ENCODE measurements at regions not wholly inside any gene's neighbourhood (a gene's known extent, or its start where the extent isn't known, plus 50 kb on each side); places are given as distances from the start of the nearest gene placed in this dataset.

DNA sequence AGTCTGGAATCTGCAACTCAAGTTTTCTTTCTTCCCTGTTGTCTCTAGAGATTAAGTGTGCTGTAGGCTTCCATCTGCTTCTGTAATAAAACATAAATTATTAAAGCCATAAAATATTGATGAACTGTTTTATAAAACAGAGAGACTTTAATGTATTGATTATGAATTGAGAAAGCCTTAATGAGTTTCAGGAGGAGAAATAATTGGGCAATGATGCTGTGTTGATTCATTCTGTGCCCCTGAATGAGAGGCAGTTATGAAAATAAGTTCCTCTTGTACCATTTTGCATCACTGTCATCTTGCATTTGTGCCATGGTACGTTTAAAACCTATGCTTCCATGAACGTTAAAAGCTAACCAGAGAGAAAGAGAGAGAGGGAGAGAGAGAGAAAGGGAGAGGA is 194.1 kb upstream of the LARGE1 start:
- Histone ChIP-seq H3K79me2 (no peaks in the 10 kb centered on the region), H3K4me1 (no peaks in the 10 kb centered on the region), H3K4me2 (ENCODE audit: low read length) (no peak overlapping the region), H3K4me3 (ENCODE audit: low read depth, low read length) (no peak overlapping the region), H3K36me3 (ENCODE audit: control insufficient read depth, insufficient read depth, low read length) (no peaks in the 10 kb centered on the region), H2AFZ (no peak overlapping the region), H3K27me3 (ENCODE audit: control insufficient read depth, insufficient read depth, low read length) (no peaks in the 10 kb centered on the region), H3K9me3 (ENCODE audit: control insufficient read depth, low read length) (no peaks in the 10 kb centered on the region), H3K27ac (no peak overlapping the region), H3K9ac (no peak overlapping the region)
- TF ChIP-seq, protein P1, sequence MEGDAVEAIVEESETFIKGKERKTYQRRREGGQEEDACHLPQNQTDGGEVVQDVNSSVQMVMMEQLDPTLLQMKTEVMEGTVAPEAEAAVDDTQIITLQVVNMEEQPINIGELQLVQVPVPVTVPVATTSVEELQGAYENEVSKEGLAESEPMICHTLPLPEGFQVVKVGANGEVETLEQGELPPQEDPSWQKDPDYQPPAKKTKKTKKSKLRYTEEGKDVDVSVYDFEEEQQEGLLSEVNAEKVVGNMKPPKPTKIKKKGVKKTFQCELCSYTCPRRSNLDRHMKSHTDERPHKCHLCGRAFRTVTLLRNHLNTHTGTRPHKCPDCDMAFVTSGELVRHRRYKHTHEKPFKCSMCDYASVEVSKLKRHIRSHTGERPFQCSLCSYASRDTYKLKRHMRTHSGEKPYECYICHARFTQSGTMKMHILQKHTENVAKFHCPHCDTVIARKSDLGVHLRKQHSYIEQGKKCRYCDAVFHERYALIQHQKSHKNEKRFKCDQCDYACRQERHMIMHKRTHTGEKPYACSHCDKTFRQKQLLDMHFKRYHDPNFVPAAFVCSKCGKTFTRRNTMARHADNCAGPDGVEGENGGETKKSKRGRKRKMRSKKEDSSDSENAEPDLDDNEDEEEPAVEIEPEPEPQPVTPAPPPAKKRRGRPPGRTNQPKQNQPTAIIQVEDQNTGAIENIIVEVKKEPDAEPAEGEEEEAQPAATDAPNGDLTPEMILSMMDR (IDR thresholded peaks at IDR 0.05), result no peak

DNA sequence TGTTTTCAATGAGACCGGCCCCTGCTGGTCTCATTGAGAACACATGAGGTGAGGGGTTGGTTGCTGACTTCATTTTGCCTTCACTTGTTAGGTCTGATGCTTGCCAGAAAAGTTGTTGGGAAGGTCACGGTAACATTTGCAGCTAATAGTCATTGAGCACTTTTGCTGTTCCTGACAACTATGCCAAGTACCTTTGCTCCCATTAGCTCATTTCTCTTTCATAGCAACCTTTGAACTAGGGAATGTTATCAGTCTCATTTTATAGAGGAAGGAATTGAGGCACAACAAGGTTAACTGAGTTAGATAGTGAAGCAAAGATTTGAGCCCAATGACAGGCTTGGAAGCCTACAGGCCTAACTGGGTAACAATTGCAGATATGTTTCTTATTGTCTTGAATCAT is 195.4 kb upstream of the LARGE1 start:
- H3K4me2 ChIP-seq (ENCODE audit: low read length), result no peak overlapping the region
- H3K27me3 ChIP-seq (ENCODE audit: control insufficient read depth, insufficient read depth, low read length), result no peaks in the 10 kb centered on the region
- H3K4me1 ChIP-seq, result no peaks in the 10 kb centered on the region
- no peak overlapping the region for H3K4me3 ChIP-seq (ENCODE audit: low read depth, low read length)
- no peak overlapping the region for H3K9ac ChIP-seq
- H3K36me3 ChIP-seq (ENCODE audit: control insufficient read depth, insufficient read depth, low read length), result no peaks in the 10 kb centered on the region
- H3K27ac ChIP-seq, result no peak overlapping the region
- H3K9me3 ChIP-seq (ENCODE audit: control insufficient read depth, low read length), result no peaks in the 10 kb centered on the region
- TF ChIP-seq, protein P1 (IDR thresholded peaks at IDR 0.05), result no peak
- H3K79me2 ChIP-seq, result no peaks in the 10 kb centered on the region
- H2AFZ ChIP-seq, result no peak overlapping the region

DNA sequence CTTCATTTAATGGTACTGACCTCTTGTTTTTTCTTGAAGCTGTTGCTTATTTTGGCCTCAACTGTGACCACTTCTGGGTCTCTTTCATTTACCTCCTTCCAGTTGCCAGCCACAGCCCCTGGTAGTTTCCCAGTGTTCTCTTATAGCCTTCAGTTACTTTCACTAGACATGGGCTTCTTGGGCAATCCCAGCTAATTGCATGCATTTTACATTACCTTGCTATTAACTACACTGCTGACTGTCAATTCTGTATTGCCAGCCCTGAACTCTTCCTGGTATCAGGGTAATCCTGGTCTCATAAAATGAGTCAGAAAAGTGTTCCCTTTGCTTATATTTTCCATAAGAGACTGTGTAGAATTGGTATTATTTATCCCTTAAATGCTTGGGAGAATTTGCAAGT is 195.8 kb upstream of the LARGE1 start:
- Histone ChIP-seq H2AFZ (no peak overlapping the region), H3K4me3 (ENCODE audit: low read depth, low read length) (no peak overlapping the region), H3K9ac (no peak overlapping the region), H3K4me1 (no peaks in the 10 kb centered on the region), H3K27ac (no peak overlapping the region), H3K4me2 (ENCODE audit: low read length) (no peak overlapping the region), H3K9me3 (ENCODE audit: control insufficient read depth, low read length) (no peaks in the 10 kb centered on the region), H3K36me3 (ENCODE audit: control insufficient read depth, insufficient read depth, low read length) (no peaks in the 10 kb centered on the region), H3K27me3 (ENCODE audit: control insufficient read depth, insufficient read depth, low read length) (no peaks in the 10 kb centered on the region), H3K79me2 (no peaks in the 10 kb centered on the region)
- TF ChIP-seq, protein P1 (IDR thresholded peaks at IDR 0.05), result no peak

DNA sequence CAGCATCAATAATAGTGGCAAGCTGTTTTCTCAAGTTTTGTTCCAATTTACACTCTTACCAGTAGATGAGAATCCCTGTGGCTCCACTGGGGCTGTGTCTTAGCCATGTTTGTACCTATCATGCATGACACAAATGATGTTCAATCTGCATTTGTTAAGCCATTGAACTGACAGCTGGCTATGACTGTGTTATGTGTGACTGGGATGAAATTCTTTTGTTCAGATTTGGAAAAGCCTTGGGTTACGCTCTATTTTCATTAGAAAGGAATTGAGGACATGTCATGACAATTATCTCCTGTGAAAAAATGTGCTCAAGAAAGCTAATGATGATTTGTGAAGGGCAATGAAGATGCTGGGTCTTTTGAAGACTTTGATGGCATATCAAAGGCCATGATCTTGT is 201.8 kb upstream of the LARGE1 start:
- Histone ChIP-seq H3K4me2 (ENCODE audit: low read length) (no peak overlapping the region), H3K27ac (no peak overlapping the region), H3K4me1 (no peaks in the 10 kb centered on the region), H3K27me3 (ENCODE audit: control insufficient read depth, insufficient read depth, low read length) (no peaks in the 10 kb centered on the region), H3K9ac (no peak overlapping the region), H3K4me3 (ENCODE audit: low read depth, low read length) (no peak overlapping the region), H3K36me3 (ENCODE audit: control insufficient read depth, insufficient read depth, low read length) (no peaks in the 10 kb centered on the region), H3K9me3 (ENCODE audit: control insufficient read depth, low read length) (no peaks in the 10 kb centered on the region), H3K79me2 (no peaks in the 10 kb centered on the region), H2AFZ (no peak overlapping the region)
- TF ChIP-seq, protein P1 (IDR thresholded peaks at IDR 0.05), result no peak

DNA sequence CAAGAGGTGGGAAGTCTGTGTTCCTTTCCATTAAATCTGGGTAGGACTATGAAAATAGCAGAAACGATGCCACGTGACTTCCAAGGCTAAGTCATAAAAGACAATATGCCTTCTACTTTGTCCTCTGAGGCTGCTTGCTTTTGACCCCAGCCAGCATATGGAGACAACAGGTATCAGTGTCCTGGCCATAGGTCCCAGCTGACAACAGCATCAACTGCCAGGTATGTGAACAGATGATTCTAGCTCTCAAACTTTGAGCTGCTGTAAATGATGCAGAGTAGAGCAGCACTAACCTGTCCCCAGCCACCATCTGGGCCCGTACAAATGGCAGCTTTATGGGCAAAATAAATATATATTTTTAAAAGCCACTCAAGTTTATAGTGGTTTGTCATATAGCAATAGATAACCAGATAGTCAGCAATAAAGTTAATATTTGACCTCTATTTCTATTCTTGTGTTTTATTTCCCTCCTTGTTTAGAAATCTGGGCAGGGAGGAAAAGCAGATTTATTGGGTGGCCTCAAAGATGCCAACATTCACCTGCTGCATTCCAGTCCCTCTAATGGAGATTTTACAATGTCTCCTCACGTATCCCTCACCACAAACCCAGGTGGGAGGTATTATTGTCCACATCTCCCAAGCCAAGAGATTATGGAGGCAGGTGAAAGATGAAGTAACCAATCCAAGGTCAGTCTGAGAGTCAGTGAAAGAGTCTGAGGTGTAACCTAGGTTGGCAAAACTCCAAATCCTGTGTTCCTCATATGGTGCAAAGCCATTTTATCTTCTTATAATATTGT is 209.6 kb upstream of the LARGE1 start:
- Histone ChIP-seq H3K9me3 (ENCODE audit: control insufficient read depth, low read length) (no peaks in the 10 kb centered on the region), H3K9ac (no peak overlapping the region), H3K4me1 (no peaks in the 10 kb centered on the region), H3K79me2 (no peaks in the 10 kb centered on the region), H3K4me2 (ENCODE audit: low read length) (no peak overlapping the region), H2AFZ (no peak overlapping the region), H3K27ac (no peak overlapping the region), H3K36me3 (ENCODE audit: control insufficient read depth, insufficient read depth, low read length) (no peaks in the 10 kb centered on the region), H3K4me3 (ENCODE audit: low read depth, low read length) (no peak overlapping the region), H3K27me3 (ENCODE audit: control insufficient read depth, insufficient read depth, low read length) (no peaks in the 10 kb centered on the region)
- TF ChIP-seq, protein P1 (IDR thresholded peaks at IDR 0.05), result no peak
